ENCODE measurements at regions not wholly inside any gene's neighbourhood (a gene's known extent, or its start where the extent isn't known, plus 50 kb on each side); places are given as distances from the start of the nearest gene placed in this dataset.
"Not testable (repeated sequence)": the region's sequence is repeated elsewhere in the genome, so short reads cannot be mapped to it uniquely, and the experiment has no call there.

DNA sequence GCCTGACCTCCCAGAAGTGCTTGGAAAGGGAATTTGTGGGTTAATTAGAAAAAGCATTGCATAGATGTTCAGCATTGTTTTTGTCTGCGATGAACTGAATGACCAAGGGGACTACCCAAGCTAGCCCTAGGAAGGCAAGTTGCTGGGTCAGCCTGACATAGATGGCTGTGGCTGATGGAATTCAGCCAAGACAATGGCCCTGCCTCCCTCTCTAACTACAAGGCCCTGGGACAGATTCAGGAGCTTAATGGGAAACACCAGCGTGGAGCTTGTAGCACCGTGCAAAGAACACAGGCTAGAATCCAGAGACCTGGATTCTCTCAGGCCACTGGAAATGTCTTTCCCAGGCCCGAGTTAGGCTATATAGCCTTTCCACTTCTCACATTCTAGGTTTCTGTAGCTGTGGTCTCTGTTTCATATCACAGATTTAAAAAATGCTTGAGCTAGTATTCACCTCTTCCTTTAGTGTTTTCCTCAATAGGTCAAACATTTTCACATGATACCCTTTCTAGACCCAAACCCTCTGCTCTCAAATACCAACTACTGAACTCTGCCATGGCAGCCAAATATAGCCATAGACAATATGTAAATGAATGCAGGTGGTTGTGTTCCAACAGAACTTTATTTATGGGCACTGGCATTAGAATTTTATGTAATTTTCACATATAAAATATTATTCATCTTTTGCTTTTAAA is 294.3 kb upstream of the MEX3C start:
- no peak for DNase-seq (ENCODE audit: low read depth, low spot score)
- H3K4me3 ChIP-seq (ENCODE audit: low read depth, low read length) = no peak overlapping the region
- H3K9me3 ChIP-seq (ENCODE audit: control insufficient read depth, insufficient read depth, low read length) = peaks cover 23% of the 10 kb centered on the region
- POLR2A ChIA-PET = no interaction called here
- H3K27ac ChIP-seq (ENCODE audit: low read depth, low read length) = no peak overlapping the region
- CTCF ChIA-PET = no interaction called here
- TF ChIP-seq, protein P1, sequence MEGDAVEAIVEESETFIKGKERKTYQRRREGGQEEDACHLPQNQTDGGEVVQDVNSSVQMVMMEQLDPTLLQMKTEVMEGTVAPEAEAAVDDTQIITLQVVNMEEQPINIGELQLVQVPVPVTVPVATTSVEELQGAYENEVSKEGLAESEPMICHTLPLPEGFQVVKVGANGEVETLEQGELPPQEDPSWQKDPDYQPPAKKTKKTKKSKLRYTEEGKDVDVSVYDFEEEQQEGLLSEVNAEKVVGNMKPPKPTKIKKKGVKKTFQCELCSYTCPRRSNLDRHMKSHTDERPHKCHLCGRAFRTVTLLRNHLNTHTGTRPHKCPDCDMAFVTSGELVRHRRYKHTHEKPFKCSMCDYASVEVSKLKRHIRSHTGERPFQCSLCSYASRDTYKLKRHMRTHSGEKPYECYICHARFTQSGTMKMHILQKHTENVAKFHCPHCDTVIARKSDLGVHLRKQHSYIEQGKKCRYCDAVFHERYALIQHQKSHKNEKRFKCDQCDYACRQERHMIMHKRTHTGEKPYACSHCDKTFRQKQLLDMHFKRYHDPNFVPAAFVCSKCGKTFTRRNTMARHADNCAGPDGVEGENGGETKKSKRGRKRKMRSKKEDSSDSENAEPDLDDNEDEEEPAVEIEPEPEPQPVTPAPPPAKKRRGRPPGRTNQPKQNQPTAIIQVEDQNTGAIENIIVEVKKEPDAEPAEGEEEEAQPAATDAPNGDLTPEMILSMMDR (IDR thresholded peaks at IDR 0.05; ENCODE audit: low read depth, low read length) = no peak
- H3K27me3 ChIP-seq (ENCODE audit: control insufficient read depth, insufficient read depth, low read length) = no peaks in the 10 kb centered on the region

DNA sequence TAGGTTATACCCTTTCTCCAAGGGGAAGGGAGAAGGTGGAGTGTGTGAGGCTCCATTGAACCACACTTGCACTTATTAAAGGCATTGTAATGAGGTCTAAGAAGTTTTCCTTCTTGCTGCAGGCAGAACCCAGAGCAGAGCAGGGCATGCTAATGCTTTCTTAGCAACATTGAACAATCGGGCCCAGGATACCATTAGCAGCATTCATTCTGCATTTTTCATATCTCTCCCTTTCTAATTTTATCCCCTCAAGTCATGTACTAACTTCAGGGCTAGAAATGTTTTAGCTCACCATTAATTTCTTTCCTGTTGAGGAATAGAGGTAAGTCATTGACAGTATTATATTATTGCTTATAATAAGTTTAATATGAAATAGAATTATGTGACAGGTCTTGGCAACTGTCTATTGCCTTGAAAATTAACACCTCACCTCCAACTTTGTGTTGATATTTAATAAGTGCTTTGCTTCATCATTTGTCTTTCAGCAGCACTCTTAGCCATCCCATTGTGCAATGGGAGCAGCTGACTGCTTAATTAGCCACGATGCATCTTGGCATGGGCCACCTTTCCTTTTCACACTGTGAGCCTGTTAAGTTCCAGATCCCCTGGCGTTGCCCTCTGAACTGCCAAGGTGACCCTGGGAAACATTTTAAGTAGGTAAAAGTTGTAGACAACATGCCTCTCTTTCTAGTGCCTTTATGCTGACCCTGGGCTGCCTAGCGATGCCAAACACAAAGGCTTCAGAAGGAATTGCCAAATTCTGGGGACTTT is 300.8 kb upstream of the MEX3C start:
- Histone ChIP-seq H3K27ac (ENCODE audit: low read depth, low read length) (no peak overlapping the region), H3K4me3 (ENCODE audit: low read depth, low read length) (no peak overlapping the region), H3K27me3 (ENCODE audit: control insufficient read depth, insufficient read depth, low read length) (no peaks in the 10 kb centered on the region), H3K9me3 (ENCODE audit: control insufficient read depth, insufficient read depth, low read length) (peaks cover 6% of the 10 kb centered on the region)
- ChIA-PET POLR2A (no interaction called here), CTCF (no interaction called here)
- DNase-seq (ENCODE audit: low read depth, low spot score) = no peak
- TF ChIP-seq, protein P1 (IDR thresholded peaks at IDR 0.05; ENCODE audit: low read depth, low read length) = no peak

DNA sequence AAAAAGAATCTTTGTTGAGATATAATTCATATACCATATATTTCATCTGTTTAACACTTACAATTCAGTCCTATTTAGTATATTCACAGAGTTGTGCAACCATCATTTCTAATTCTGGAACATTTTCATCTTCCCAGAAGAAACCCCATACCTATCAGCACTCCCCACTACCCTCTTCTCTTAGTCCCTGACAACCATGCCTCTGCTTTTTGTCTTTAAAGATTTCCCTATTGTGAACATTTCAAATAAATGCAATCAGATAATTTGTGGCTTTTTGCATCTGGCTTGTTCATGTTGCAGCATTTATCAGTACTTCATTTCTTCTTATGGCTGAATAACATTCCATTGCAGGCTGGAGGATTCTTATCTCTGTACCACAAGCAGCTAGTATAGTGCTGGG is 305.9 kb upstream of the MEX3C start:
- Histone ChIP-seq H3K9me3 (ENCODE audit: control insufficient read depth, insufficient read depth, low read length) (peaks cover 10% of the 10 kb centered on the region), H3K4me3 (ENCODE audit: low read depth, low read length) (no peak overlapping the region), H3K27me3 (ENCODE audit: control insufficient read depth, insufficient read depth, low read length) (no peaks in the 10 kb centered on the region), H3K27ac (ENCODE audit: low read depth, low read length) (no peak overlapping the region)
- TF ChIP-seq, protein P1 (IDR thresholded peaks at IDR 0.05; ENCODE audit: low read depth, low read length) = no peak
- CTCF ChIA-PET = no interaction called here
- DNase-seq (ENCODE audit: low read depth, low spot score) = no peak
- POLR2A ChIA-PET = no interaction called here

DNA sequence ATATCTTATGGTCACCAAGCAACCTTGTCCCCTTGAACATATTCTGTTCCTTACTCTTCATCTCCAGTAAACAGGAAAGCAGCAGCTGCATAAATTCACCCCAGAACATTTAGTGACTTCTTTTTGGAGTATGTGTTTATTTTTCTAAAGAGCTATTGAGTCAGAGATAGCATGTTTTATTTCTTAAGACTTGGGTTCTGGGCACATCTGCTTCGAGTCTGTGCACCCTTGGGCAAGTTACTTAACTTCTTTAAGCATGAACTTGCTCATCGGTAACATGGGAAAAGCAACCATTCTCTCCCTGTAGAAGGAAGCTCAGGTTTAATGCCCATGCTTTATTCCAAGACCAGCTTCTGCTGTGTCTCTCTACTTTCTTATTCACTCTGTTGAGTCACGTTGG is 309.3 kb upstream of the MEX3C start:
- Histone ChIP-seq H3K27me3 (ENCODE audit: control insufficient read depth, insufficient read depth, low read length) (no peaks in the 10 kb centered on the region), H3K4me3 (ENCODE audit: low read depth, low read length) (no peak overlapping the region), H3K9me3 (ENCODE audit: control insufficient read depth, insufficient read depth, low read length) (peaks cover 11% of the 10 kb centered on the region), H3K27ac (ENCODE audit: low read depth, low read length) (no peak overlapping the region)
- CTCF ChIA-PET = interaction anchor here (0.6 kb wide), 2 partner anchors 214 to 597 kb away, joined by 3 to 13 read pairs; no protein-coding TSS in a partner anchor
- DNase-seq (ENCODE audit: low read depth, low spot score) = no peak
- POLR2A ChIA-PET = no interaction called here
- TF ChIP-seq, protein P1 (IDR thresholded peaks at IDR 0.05; ENCODE audit: low read depth, low read length) = no peak

DNA sequence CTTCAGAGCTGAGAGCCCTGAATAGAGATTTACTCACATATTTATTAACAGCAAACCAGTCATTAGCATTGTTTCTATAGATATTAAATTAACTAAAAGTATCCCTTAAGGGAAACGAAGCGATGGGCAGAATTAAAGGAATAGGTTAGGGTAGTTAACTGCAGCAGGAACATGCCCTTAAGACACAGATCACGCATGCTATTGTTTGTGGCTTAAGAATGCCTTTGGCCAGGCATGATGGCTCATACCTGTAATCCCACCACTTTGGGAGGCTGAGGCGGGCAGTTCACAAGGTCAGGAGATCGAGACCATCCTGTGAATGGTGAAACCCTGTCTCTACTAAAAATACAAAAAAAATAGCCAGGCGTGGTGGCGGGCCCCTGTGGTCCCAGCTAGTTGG is 310.9 kb upstream of the MEX3C start:
- DNase-seq (ENCODE audit: low read depth, low spot score); H3K27ac ChIP-seq (ENCODE audit: low read depth, low read length); H3K4me3 ChIP-seq (ENCODE audit: low read depth, low read length); CTCF ChIA-PET; H3K9me3 ChIP-seq (ENCODE audit: control insufficient read depth, insufficient read depth, low read length); POLR2A ChIA-PET; H3K27me3 ChIP-seq (ENCODE audit: control insufficient read depth, insufficient read depth, low read length): not testable (repeated sequence)

All from AG04450 (cell line).